H9 (cell line): ENCODE measurements at regions not wholly inside any gene's neighbourhood (a gene's known extent, or its start where the extent isn't known, plus 50 kb on each side); places are given as distances from the start of the nearest gene placed in this dataset.

Experiments used
- DNase-seq: peaks from one replicate; pipeline ENCODE4 v3.0.0-alpha.2; 2017
- H2AFZ ChIP-seq: one replicate; pipeline ENCODE4 v1.6.1; 2013; ENCODE audit warnings: mild to moderate bottlenecking, low read length, control low read depth, moderate library complexity
- H2AK5ac ChIP-seq: 2 replicates; pipeline ENCODE4 v1.6.1; 2013; ENCODE audit warnings: low read length, control low read depth, mixed read lengths; ENCODE audit not compliant: insufficient read length
- H2BK120ac ChIP-seq: one replicate; pipeline ENCODE4 v1.6.1; 2013; ENCODE audit warnings: low read depth, mild to moderate bottlenecking, low read length, control low read depth, inconsistent platforms; ENCODE audit not compliant: poor library complexity, severe bottlenecking
- H2BK12ac ChIP-seq: 2 replicates; pipeline ENCODE4 v1.6.1; 2013; ENCODE audit warnings: low read length, control low read depth, mixed read lengths, low read depth; ENCODE audit not compliant: insufficient read length
- H2BK15ac ChIP-seq: 2 replicates; pipeline ENCODE4 v1.6.1; 2013; ENCODE audit warnings: low read depth, low read length, control low read depth
- H2BK20ac ChIP-seq: one replicate; pipeline ENCODE4 v1.6.1; 2013; ENCODE audit warnings: low read depth, mild to moderate bottlenecking, low read length, control low read depth, inconsistent platforms; ENCODE audit not compliant: poor library complexity, severe bottlenecking
- H2BK5ac ChIP-seq: 2 replicates; pipeline ENCODE4 v1.6.1; 2013; ENCODE audit warnings: low read length, control low read depth, mixed read lengths; ENCODE audit not compliant: insufficient read length
- H3K14ac ChIP-seq: 2 replicates; pipeline ENCODE4 v1.6.1; 2013; ENCODE audit warnings: low read length, control low read depth; ENCODE audit not compliant: insufficient read depth
- H3K18ac ChIP-seq: 2 replicates; pipeline ENCODE4 v1.6.1; 2013; ENCODE audit warnings: low read depth, mild to moderate bottlenecking, mixed read lengths, low read length, control low read depth; ENCODE audit not compliant: insufficient read length
- H3K23ac ChIP-seq: 2 replicates; pipeline ENCODE4 v1.6.1; 2013; ENCODE audit warnings: low read length, control low read depth, mixed read lengths, low read depth; ENCODE audit not compliant: insufficient read length
- H3K23me2 ChIP-seq: 2 replicates; pipeline ENCODE4 v1.6.1; 2013; ENCODE audit warnings: low read depth, mild to moderate bottlenecking, mixed read lengths, low read length, control low read depth; ENCODE audit not compliant: insufficient read length, poor library complexity, severe bottlenecking
- H3K27ac ChIP-seq: 2 replicates; pipeline ENCODE4 v1.5.1; 2013; ENCODE audit warnings: low read length, control low read depth, mixed read lengths, low read depth; ENCODE audit not compliant: insufficient read length
- H3K27me3 ChIP-seq: 2 replicates; pipeline ENCODE4 v1.6.1; 2013; ENCODE audit warnings: low read length, control low read depth, inconsistent platforms; ENCODE audit not compliant: insufficient read depth
- H3K4ac ChIP-seq: 2 replicates; pipeline ENCODE4 v1.6.1; 2013; ENCODE audit warnings: low read depth, mild to moderate bottlenecking, control low read depth, inconsistent platforms, low read length, moderate library complexity
- H3K4me1 ChIP-seq: 2 replicates; pipeline ENCODE4 v1.6.1; 2013; ENCODE audit warnings: low read length, control low read depth, inconsistent platforms; ENCODE audit not compliant: insufficient read depth
- H3K4me2 ChIP-seq: 2 replicates; pipeline ENCODE4 v1.6.1; 2013; ENCODE audit warnings: low read length, control low read depth, mixed read lengths; ENCODE audit not compliant: insufficient read length, insufficient read depth
- H3K56ac ChIP-seq: 2 replicates; pipeline ENCODE4 v1.6.1; 2013; ENCODE audit warnings: low read depth, mild to moderate bottlenecking, mixed read lengths, low read length, control low read depth; ENCODE audit not compliant: insufficient read length
- H3K79me1 ChIP-seq: 2 replicates; pipeline ENCODE4 v1.6.1; 2013; ENCODE audit warnings: low read depth, mild to moderate bottlenecking, moderate library complexity, low read length, control low read depth, inconsistent platforms; ENCODE audit not compliant: insufficient read depth, poor library complexity, severe bottlenecking
- H3K79me2 ChIP-seq: 2 replicates; pipeline ENCODE4 v1.6.1; 2013; ENCODE audit warnings: low read length, control low read depth, inconsistent platforms; ENCODE audit not compliant: insufficient read depth
- H3K9ac ChIP-seq: 2 replicates; pipeline ENCODE4 v1.6.1; 2013; ENCODE audit warnings: low read length, control low read depth, mixed read lengths; ENCODE audit not compliant: insufficient read length; ENCODE audit errors: extremely low read depth
- H3K9me3 ChIP-seq: one replicate; pipeline ENCODE4 v1.6.1; 2013; ENCODE audit warnings: low read depth, low read length, inconsistent platforms; ENCODE audit not compliant: control insufficient read depth
- H3T11ph ChIP-seq: one replicate; pipeline ENCODE4 v1.6.1; 2013; ENCODE audit warnings: mild to moderate bottlenecking, low read length, control low read depth, inconsistent platforms
- H4K20me1 ChIP-seq: one replicate; pipeline ENCODE4 v1.6.1; 2013; ENCODE audit not compliant: control insufficient read depth, insufficient read length, insufficient read depth
- H4K5ac ChIP-seq: 2 replicates; pipeline ENCODE4 v1.6.1; 2013; ENCODE audit warnings: low read depth, mild to moderate bottlenecking, mixed read lengths, low read length, control low read depth; ENCODE audit not compliant: insufficient read length
- H4K8ac ChIP-seq: replicated peaks from 2 replicates; pipeline ENCODE4 v1.6.1; 2013; ENCODE audit warnings: low read length, control low read depth, mixed read lengths, low read depth; ENCODE audit not compliant: insufficient read length
- H4K91ac ChIP-seq: 2 replicates; pipeline ENCODE4 v1.6.1; 2013; ENCODE audit warnings: low read depth, mild to moderate bottlenecking, moderate library complexity, mixed read lengths, low read length, control low read depth; ENCODE audit not compliant: insufficient read length
- H3K27ac Mint-ChIP-seq, 3 experiments: 2 replicates in 2 of 3; 3 replicates in 1 of 3; pipeline ENCODE4 v1.8.0; 2020 to 2021; ENCODE audit warnings: mixed read lengths in 3 of 3, mild to moderate bottlenecking in 1 of 3, moderate library complexity in 1 of 3
- H3K27me3 Mint-ChIP-seq: 2 replicates; pipeline ENCODE4 v1.8.0; 2021; ENCODE audit warnings: low read depth, mild to moderate bottlenecking, moderate library complexity, mixed read lengths
- H3K36me3 Mint-ChIP-seq, 3 experiments: 2 replicates in 2 of 3; 3 replicates in 1 of 3; pipeline ENCODE4 v1.8.0; 2020 to 2021; ENCODE audit warnings: low read depth in 3 of 3, mixed read lengths in 3 of 3; ENCODE audit not compliant: insufficient read depth in 1 of 3
- H3K4me1 Mint-ChIP-seq, 2 experiments: 2 replicates each; pipeline ENCODE4 v1.8.0; 2020; ENCODE audit warnings: mixed read lengths in 2 of 2
- H3K4me3 Mint-ChIP-seq, 2 experiments: 2 replicates in 1 of 2; 3 replicates in 1 of 2; pipeline ENCODE4 v1.8.0; 2020 to 2021; ENCODE audit warnings: mild to moderate bottlenecking in 2 of 2, mixed read lengths in 2 of 2, moderate library complexity in 1 of 2
- H3K9me3 Mint-ChIP-seq, 2 experiments: 2 replicates in 1 of 2; 3 replicates in 1 of 2; pipeline ENCODE4 v1.8.0; 2020; ENCODE audit warnings: mild to moderate bottlenecking in 2 of 2, mixed read lengths in 2 of 2, moderate library complexity in 1 of 2
- WGBS: extraction: QIAGEN DNeasy Blood & Tissue Kit; methylation state at CpG from one replicate; pipeline ENCODE4 v1.1.7; 2013; ENCODE audit warnings: missing lambda C conversion rate, low lambda C conversion rate, mixed read lengths; ENCODE audit not compliant: insufficient read length; ENCODE audit errors: extremely low coverage; 5-methylcytosine and 5-hydroxymethylcytosine counted together
- TF ChIP-seq, protein P1 (sequence below): fragments of 200-600 bp; sonication (generic); conservative IDR thresholded peaks from 3 replicates; pipeline ENCODE4 v1.8.0; 2021; ENCODE audit warnings: antibody characterized with exemption, mild to moderate bottlenecking

GRCh38 chr1:173408886-173409285 lies 68.2 kb upstream of the PRDX6 start:
- no peak overlapping the region for H3K27ac ChIP-seq
- Mint-ChIP-seq H3K27me3 (no peaks in the 10 kb centered on the region), H3K9me3 (no peaks in the 10 kb centered on the region), H3K27ac (no peak overlapping the region), H3K36me3 (peaks cover 0 to 2% (median 0%) of the 10 kb centered on the region in 3 experiments; a peak in 1 of 7 replicates), H3K4me3 (no peak overlapping the region), H3K4me1 (peaks cover 5 to 6% of the 10 kb centered on the region in 2 experiments; a peak in 3 of 4 replicates)
- no peak overlapping the region for H4K5ac ChIP-seq
- no peaks in the 10 kb centered on the region for H3K9me3 ChIP-seq
- no peak overlapping the region for H2BK12ac ChIP-seq
- no peaks in the 10 kb centered on the region for H3K4me1 ChIP-seq
- H3K4ac ChIP-seq = no peak overlapping the region
- no peak overlapping the region for H2AFZ ChIP-seq
- no peak overlapping the region for H4K8ac ChIP-seq
- no peak overlapping the region for H3K18ac ChIP-seq
- H2AK5ac ChIP-seq = no peak overlapping the region
- no peak overlapping the region for H2BK5ac ChIP-seq
- no peak overlapping the region for H3K9ac ChIP-seq
- no peaks in the 10 kb centered on the region for H3K27me3 ChIP-seq
- H4K20me1 ChIP-seq = no peaks in the 10 kb centered on the region
- no peak overlapping the region for H2BK20ac ChIP-seq
- no peak overlapping the region for H3K4me2 ChIP-seq
- DNase-seq = no peak
- no peak overlapping the region for H3K14ac ChIP-seq
- H3K23me2 ChIP-seq = no peaks in the 10 kb centered on the region
- H2BK120ac ChIP-seq = no peak overlapping the region
- H3K56ac ChIP-seq = no peak overlapping the region
- WGBS = no CpG with 5 or more reads among the region's 1 CpG
- no peaks in the 10 kb centered on the region for H3K79me1 ChIP-seq
- H3K79me2 ChIP-seq = no peaks in the 10 kb centered on the region
- H2BK15ac ChIP-seq = no peak overlapping the region
- no peak overlapping the region for H3K23ac ChIP-seq
- no peak overlapping the region for H3T11ph ChIP-seq
- H4K91ac ChIP-seq = no peak overlapping the region
- TF ChIP-seq, protein P1, sequence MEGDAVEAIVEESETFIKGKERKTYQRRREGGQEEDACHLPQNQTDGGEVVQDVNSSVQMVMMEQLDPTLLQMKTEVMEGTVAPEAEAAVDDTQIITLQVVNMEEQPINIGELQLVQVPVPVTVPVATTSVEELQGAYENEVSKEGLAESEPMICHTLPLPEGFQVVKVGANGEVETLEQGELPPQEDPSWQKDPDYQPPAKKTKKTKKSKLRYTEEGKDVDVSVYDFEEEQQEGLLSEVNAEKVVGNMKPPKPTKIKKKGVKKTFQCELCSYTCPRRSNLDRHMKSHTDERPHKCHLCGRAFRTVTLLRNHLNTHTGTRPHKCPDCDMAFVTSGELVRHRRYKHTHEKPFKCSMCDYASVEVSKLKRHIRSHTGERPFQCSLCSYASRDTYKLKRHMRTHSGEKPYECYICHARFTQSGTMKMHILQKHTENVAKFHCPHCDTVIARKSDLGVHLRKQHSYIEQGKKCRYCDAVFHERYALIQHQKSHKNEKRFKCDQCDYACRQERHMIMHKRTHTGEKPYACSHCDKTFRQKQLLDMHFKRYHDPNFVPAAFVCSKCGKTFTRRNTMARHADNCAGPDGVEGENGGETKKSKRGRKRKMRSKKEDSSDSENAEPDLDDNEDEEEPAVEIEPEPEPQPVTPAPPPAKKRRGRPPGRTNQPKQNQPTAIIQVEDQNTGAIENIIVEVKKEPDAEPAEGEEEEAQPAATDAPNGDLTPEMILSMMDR = no peak
